ENCODE measurements at regions not wholly inside any gene's neighbourhood (a gene's known extent, or its start where the extent isn't known, plus 50 kb on each side); places are given as distances from the start of the nearest gene placed in this dataset.

DNA sequence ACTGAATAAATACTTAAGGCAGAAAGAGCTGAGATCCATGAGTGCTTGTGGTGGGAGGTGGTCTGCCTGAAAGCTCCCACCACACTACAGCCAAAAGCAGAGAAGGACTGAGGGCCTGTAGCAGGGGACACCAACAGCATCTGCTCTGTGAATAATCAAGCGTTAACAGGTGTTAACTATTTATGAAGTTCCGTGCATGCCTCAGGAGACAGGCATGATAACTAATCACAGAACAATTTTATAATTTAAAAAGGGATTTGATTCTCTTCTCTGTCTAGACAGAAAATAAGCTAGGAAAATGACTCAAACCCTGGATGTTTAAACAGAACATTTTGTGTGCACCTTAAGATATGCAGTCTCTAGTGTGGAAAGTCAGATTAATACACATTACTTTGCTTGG is 61.5 kb upstream of the GHITM start:
- TF ChIP-seq, protein P1, sequence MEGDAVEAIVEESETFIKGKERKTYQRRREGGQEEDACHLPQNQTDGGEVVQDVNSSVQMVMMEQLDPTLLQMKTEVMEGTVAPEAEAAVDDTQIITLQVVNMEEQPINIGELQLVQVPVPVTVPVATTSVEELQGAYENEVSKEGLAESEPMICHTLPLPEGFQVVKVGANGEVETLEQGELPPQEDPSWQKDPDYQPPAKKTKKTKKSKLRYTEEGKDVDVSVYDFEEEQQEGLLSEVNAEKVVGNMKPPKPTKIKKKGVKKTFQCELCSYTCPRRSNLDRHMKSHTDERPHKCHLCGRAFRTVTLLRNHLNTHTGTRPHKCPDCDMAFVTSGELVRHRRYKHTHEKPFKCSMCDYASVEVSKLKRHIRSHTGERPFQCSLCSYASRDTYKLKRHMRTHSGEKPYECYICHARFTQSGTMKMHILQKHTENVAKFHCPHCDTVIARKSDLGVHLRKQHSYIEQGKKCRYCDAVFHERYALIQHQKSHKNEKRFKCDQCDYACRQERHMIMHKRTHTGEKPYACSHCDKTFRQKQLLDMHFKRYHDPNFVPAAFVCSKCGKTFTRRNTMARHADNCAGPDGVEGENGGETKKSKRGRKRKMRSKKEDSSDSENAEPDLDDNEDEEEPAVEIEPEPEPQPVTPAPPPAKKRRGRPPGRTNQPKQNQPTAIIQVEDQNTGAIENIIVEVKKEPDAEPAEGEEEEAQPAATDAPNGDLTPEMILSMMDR (IDR thresholded peaks at IDR 0.05): no peak
- TF ChIP-seq POLR2A (IDR thresholded peaks at IDR 0.05): no peak
